Gastrocnemius medialis (tissue), 4 donors: ENCODE measurements at regions not wholly inside any gene's neighbourhood (a gene's known extent, or its start where the extent isn't known, plus 50 kb on each side); places are given as distances from the start of the nearest gene placed in this dataset.

Source experiments
- ATAC-seq, 2 donors: fragments of 150-250 bp; one replicate each; pipeline ENCODE4 v1.9.1; 2016
- DNase-seq, 2 donors: peaks; one replicate each; pipeline ENCODE4 v3.0.0-alpha.2; 2019
- H3K27ac ChIP-seq, 4 donors: fragments of 200-600 bp; sonication (generic); 1 replicate in 1 of 4; 2 replicates in 3 of 4; pipeline ENCODE4 v1.5.1; 2016 to 2018; ENCODE audit warnings: mild to moderate bottlenecking in 2 of 4, moderate library complexity in 1 of 4
- H3K27me3 ChIP-seq, 3 donors: fragments of 200-600 bp; sonication (generic) in 2 of 3; 1 replicate in 1 of 3; 2 replicates in 2 of 3; pipeline versions ENCODE4 v1.5.1 to v1.6.0; 2016 to 2019; ENCODE audit warnings: mild to moderate bottlenecking in 1 of 3, moderate library complexity in 1 of 3
- H3K36me3 ChIP-seq, 2 donors: fragments of 200-600 bp; sonication (generic) in 1 of 2; one replicate each; pipeline ENCODE4 v1.5.1; 2017 to 2018
- H3K4me1 ChIP-seq, 2 donors: fragments of 200-600 bp; sonication (generic) in 1 of 2; one replicate each; pipeline ENCODE4 v1.5.1; 2016 to 2017; ENCODE audit warnings: mild to moderate bottlenecking in 2 of 2
- H3K4me3 ChIP-seq, 4 donors: fragments of 200-600 bp; sonication (generic) in 3 of 4; 1 replicate in 1 of 4; 2 replicates in 3 of 4; pipeline ENCODE4 v1.5.1; 2016 to 2019; ENCODE audit warnings: mild to moderate bottlenecking in 2 of 4
- H3K9me3 ChIP-seq, 3 donors: fragments of 200-600 bp; sonication (generic) in 2 of 3; 1 replicate in 1 of 3; 2 replicates in 2 of 3; pipeline ENCODE4 v1.5.1; 2016 to 2019
- CTCF ChIP-seq, 5 experiments: fragments of 450-650 bp in 3 of 5; fragments of 200-600 bp in 2 of 5; sonication (generic) in 2 of 5; IDR thresholded peaks in 4 of 5; conservative IDR thresholded peaks in 1 of 5; 1 replicate in 4 of 5; 2 replicates in 1 of 5; pipeline ENCODE4 v1.5.1; 2016 to 2019; ENCODE audit warnings: antibody characterized with exemption in 5 of 5, mild to moderate bottlenecking in 3 of 5, moderate library complexity in 3 of 5
- POLR2A ChIP-seq, 2 donors: fragments of 450-650 bp; IDR thresholded peaks; one replicate each; pipeline ENCODE4 v1.6.1; 2017; ENCODE audit warnings: antibody characterized with exemption in 2 of 2, mild to moderate bottlenecking in 2 of 2, moderate library complexity in 2 of 2
- in situ Hi-C, 4 donors: fragments of 200-750 bp; cut with MboI; loops; one replicate each; pipeline versions ENCODE4 v1.15.0 to v1.8.0; 2017; ENCODE audit warnings: low sequenced_read_pairs in 4 of 4
- intact Hi-C: fragments of 100-400 bp; cut with DNase I; formaldehyde crosslinking; loops from one replicate; pipeline ENCODE4 v1.15.1; 2023; ENCODE audit warnings: low total_unique reads

- TF ChIP-seq CTCF (IDR thresholded peaks at IDR 0.05 in 4 of 5, conservative IDR thresholded peaks at IDR 0.05 in 1 of 5) (no peak), POLR2A (IDR thresholded peaks at IDR 0.05) (no peak)
- no peaks in the 10 kb centered on the region for H3K4me1 ChIP-seq
- no peaks in the 10 kb centered on the region for H3K36me3 ChIP-seq
- H3K27me3 ChIP-seq, result no peaks in the 10 kb centered on the region
- in situ Hi-C loops, result no loop called here
- no peak overlapping the region for H3K27ac ChIP-seq
- no peaks in the 10 kb centered on the region for H3K9me3 ChIP-seq
- intact Hi-C loops, result no loop called here
- no peak for ATAC-seq
- H3K4me3 ChIP-seq, result no peak overlapping the region
- DNase-seq, result no peak
Measured at GRCh38 chr6:113147544-113147943, 709.6 kb upstream of the MARCKS start.

- Histone ChIP-seq H3K9me3 (no peaks in the 10 kb centered on the region), H3K36me3 (no peaks in the 10 kb centered on the region), H3K4me3 (no peak overlapping the region), H3K27me3 (no peaks in the 10 kb centered on the region), H3K27ac (no peak overlapping the region), H3K4me1 (no peaks in the 10 kb centered on the region)
- DNase-seq (no peak), ATAC-seq (no peak)
- intact Hi-C loops, result no loop called here
- in situ Hi-C loops, result no loop called here
- no peak for TF ChIP-seq CTCF (IDR thresholded peaks at IDR 0.05 in 4 of 5, conservative IDR thresholded peaks at IDR 0.05 in 1 of 5)
Measured at GRCh38 chr6:113148566-113148965, 708.6 kb upstream of the MARCKS start.

- TF ChIP-seq POLR2A (IDR thresholded peaks at IDR 0.05) (no peak), CTCF (IDR thresholded peaks at IDR 0.05 in 4 of 5, conservative IDR thresholded peaks at IDR 0.05 in 1 of 5) (no peak)
- Histone ChIP-seq H3K4me1 (no peaks in the 10 kb centered on the region), H3K9me3 (no peaks in the 10 kb centered on the region), H3K27ac (no peak overlapping the region), H3K36me3 (no peaks in the 10 kb centered on the region), H3K4me3 (no peak overlapping the region), H3K27me3 (no peaks in the 10 kb centered on the region)
- intact Hi-C loops, result no loop called here
- ATAC-seq (no peak), DNase-seq (no peak)
- in situ Hi-C loops, result no loop called here
Measured at GRCh38 chr6:113149511-113149910, 707.6 kb upstream of the MARCKS start.

GRCh38 chr6:113160306-113161017 lies 696.7 kb upstream of the MARCKS start:
- in situ Hi-C loops (no loop called here), intact Hi-C loops (no loop called here)
- H3K9me3 ChIP-seq, result no peaks in the 10 kb centered on the region
- ATAC-seq, result no peak
- no peak overlapping the region for H3K27ac ChIP-seq
- no peaks in the 10 kb centered on the region for H3K36me3 ChIP-seq
- TF ChIP-seq POLR2A (IDR thresholded peaks at IDR 0.05) (no peak), CTCF (IDR thresholded peaks at IDR 0.05 in 4 of 5, conservative IDR thresholded peaks at IDR 0.05 in 1 of 5) (no peak)
- DNase-seq, result no peak
- H3K27me3 ChIP-seq, result no peaks in the 10 kb centered on the region
- H3K4me3 ChIP-seq, result no peak overlapping the region
- H3K4me1 ChIP-seq, result no peaks in the 10 kb centered on the region

GRCh38 chr6:113161018-113161315 lies 696.2 kb upstream of the MARCKS start:
- H3K36me3 ChIP-seq, result no peaks in the 10 kb centered on the region
- no peak for DNase-seq
- intact Hi-C loops, result no loop called here

More at GRCh38 chr6:113161018-113161315, 696.2 kb upstream of the MARCKS start:
- no peak overlapping the region for H3K27ac ChIP-seq
- no peaks in the 10 kb centered on the region for H3K9me3 ChIP-seq
- H3K4me1 ChIP-seq, result no peaks in the 10 kb centered on the region
- no peak for TF ChIP-seq POLR2A (IDR thresholded peaks at IDR 0.05)
- no peak for TF ChIP-seq CTCF (IDR thresholded peaks at IDR 0.05 in 4 of 5, conservative IDR thresholded peaks at IDR 0.05 in 1 of 5)
- no peak for ATAC-seq
- in situ Hi-C loops, result no loop called here
- H3K4me3 ChIP-seq, result no peak overlapping the region
- no peaks in the 10 kb centered on the region for H3K27me3 ChIP-seq
